ENCODE measurements at regions not wholly inside any gene's neighbourhood (a gene's known extent, or its start where the extent isn't known, plus 50 kb on each side); places are given as distances from the start of the nearest gene placed in this dataset.

GRCh38 chr4:37188100-37188499 lies 56.4 kb upstream of the NWD2 start:
- H3K4me3 ChIP-seq (ENCODE audit: low read length): no peak overlapping the region
- no peak overlapping the region for H3K4me2 ChIP-seq (ENCODE audit: low read length)
- no peaks in the 10 kb centered on the region for H3K27me3 ChIP-seq (ENCODE audit: low read depth, low read length)
- no peaks in the 10 kb centered on the region for H3K36me3 ChIP-seq (replicated peaks; ENCODE audit: low read depth, low read length)
- no peak overlapping the region for H3K27ac ChIP-seq (ENCODE audit: low read length)
- H3K9ac ChIP-seq (ENCODE audit: low read length): no peak overlapping the region
- H2AFZ ChIP-seq (ENCODE audit: low read depth, low read length): no peak overlapping the region
- H3K79me2 ChIP-seq (ENCODE audit: low read length): no peaks in the 10 kb centered on the region
- no peak for TF ChIP-seq EZH2phosphoT487 (IDR thresholded peaks at IDR 0.05; ENCODE audit: low read depth)
- TF ChIP-seq CTCF (IDR thresholded peaks at IDR 0.05; ENCODE audit: low read depth, low read length): no peak
- H4K20me1 ChIP-seq (ENCODE audit: insufficient read depth, low read length): no peaks in the 10 kb centered on the region
- H3K4me1 ChIP-seq (ENCODE audit: low read length): no peaks in the 10 kb centered on the region
- H3K9me3 ChIP-seq (ENCODE audit: insufficient read depth, low read length): no peaks in the 10 kb centered on the region
